Testis (tissue), 2 donors: ENCODE measurements at regions not wholly inside any gene's neighbourhood (a gene's known extent, or its start where the extent isn't known, plus 50 kb on each side); places are given as distances from the start of the nearest gene placed in this dataset.

Source experiments
- CTCF ChIP-seq, 3 experiments: fragments of 450-650 bp in 2 of 3; fragments of 200-600 bp in 1 of 3; sonication (generic) in 1 of 3; IDR thresholded peaks; one replicate each; pipeline ENCODE4 v1.5.1; 2016 to 2019; ENCODE audit warnings: antibody characterized with exemption in 3 of 3, mild to moderate bottlenecking in 2 of 3, moderate library complexity in 1 of 3
- POLR2A ChIP-seq: fragments of 450-650 bp; IDR thresholded peaks from one replicate; pipeline ENCODE4 v1.6.1; 2017; ENCODE audit warnings: antibody characterized with exemption, mild to moderate bottlenecking, moderate library complexity

DNA sequence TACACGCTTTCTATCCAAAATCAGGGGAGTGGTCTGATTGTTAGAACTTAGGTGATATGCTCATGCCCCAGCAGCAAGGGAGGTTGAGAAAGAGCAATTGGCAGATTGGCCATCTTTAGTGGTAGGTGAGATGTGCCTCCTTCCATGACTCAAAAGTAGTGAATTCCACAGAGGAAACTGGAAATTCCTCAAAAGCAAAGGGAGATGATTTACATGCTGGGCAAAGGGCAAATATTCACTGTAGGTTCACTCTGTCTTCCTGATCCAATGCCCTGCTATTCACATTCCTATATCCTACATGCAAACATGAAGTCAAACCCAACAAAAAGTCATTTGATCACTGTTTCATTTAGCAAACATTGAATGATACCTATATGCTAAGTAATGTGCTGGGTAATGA lies 130.1 kb upstream of the ZNF608 start:
- no peak for TF ChIP-seq CTCF (IDR thresholded peaks at IDR 0.05)
- TF ChIP-seq POLR2A: no peak
